ACHN (cell line): ENCODE measurements at regions not wholly inside any gene's neighbourhood (a gene's known extent, or its start where the extent isn't known, plus 50 kb on each side); places are given as distances from the start of the nearest gene placed in this dataset.
"Not testable (repeated sequence)": the region's sequence is repeated elsewhere in the genome, so short reads cannot be mapped to it uniquely, and the experiment has no call there.

Source experiments
- DNase-seq: peaks from one replicate; pipeline ENCODE4 v3.0.0-alpha.2; 2015
- in situ Hi-C: cut with HindIII; loops from 2 replicates; pipeline ENCODE4 v1.10.0; 2017; ENCODE audit warnings: low sequenced_read_pairs, low pct_ligation_motif_present, low pct_unique_long_range_greater_than_20kb

- in situ Hi-C loops = no loop called here
- DNase-seq = no peak
Observed at GRCh38 chr2:226187156-226187555, 612.5 kb downstream of the IRS1 start.

- no peak for DNase-seq
- in situ Hi-C loops = no loop called here
Observed at GRCh38 chr2:226185616-226186211, 613.9 kb downstream of the IRS1 start.

GRCh38 chr2:226184940-226185615 is 614.5 kb downstream of the IRS1 start:
- in situ Hi-C loops = no loop called here
- no peak for DNase-seq

- in situ Hi-C loops = no loop called here
- no peak for DNase-seq
Observed at GRCh38 chr2:226184540-226184939, 615.1 kb downstream of the IRS1 start.

GRCh38 chr2:226183550-226183949 is 616.1 kb downstream of the IRS1 start:
- in situ Hi-C loops = no loop called here
- DNase-seq = no peak

GRCh38 chr2:226183033-226183432 is 616.6 kb downstream of the IRS1 start:
- in situ Hi-C loops = no loop called here
- DNase-seq = no peak

GRCh38 chr2:226181909-226182308 is 617.7 kb downstream of the IRS1 start:
- no peak for DNase-seq
- in situ Hi-C loops = no loop called here

GRCh38 chr2:226180281-226180884 is 619.2 kb downstream of the IRS1 start:
- no peak for DNase-seq
- in situ Hi-C loops = no loop called here

GRCh38 chr2:226179010-226179409 is 620.6 kb downstream of the IRS1 start:
- DNase-seq = no peak
- in situ Hi-C loops = no loop called here

- DNase-seq = no peak
- in situ Hi-C loops = no loop called here
Observed at GRCh38 chr2:226176283-226176984, 623.2 kb downstream of the IRS1 start.

- in situ Hi-C loops = no loop called here
- DNase-seq = no peak
Observed at GRCh38 chr2:226174390-226174789, 625.2 kb downstream of the IRS1 start.

- no peak for DNase-seq
- in situ Hi-C loops = no loop called here
Observed at GRCh38 chr2:226172939-226173338, 626.7 kb downstream of the IRS1 start.

- DNase-seq = no peak
- in situ Hi-C loops = no loop called here
Observed at GRCh38 chr2:226172309-226172708, 627.3 kb downstream of the IRS1 start.

GRCh38 chr2:226169751-226170581 is 629.7 kb downstream of the IRS1 start:
- in situ Hi-C loops = no loop called here
- no peak for DNase-seq

- no peak for DNase-seq
- in situ Hi-C loops = no loop called here
Observed at GRCh38 chr2:226168496-226169160, 631.0 kb downstream of the IRS1 start.

- in situ Hi-C loops = no loop called here
- no peak for DNase-seq
Observed at GRCh38 chr2:226164512-226164911, 635.1 kb downstream of the IRS1 start.

GRCh38 chr2:226160617-226161016 is 639.0 kb downstream of the IRS1 start:
- in situ Hi-C loops, DNase-seq: not testable (repeated sequence)

GRCh38 chr2:226159875-226160479 is 639.6 kb downstream of the IRS1 start:
- in situ Hi-C loops = no loop called here
- no peak for DNase-seq
